H9 (cell line): ENCODE measurements at regions not wholly inside any gene's neighbourhood (a gene's known extent, or its start where the extent isn't known, plus 50 kb on each side); places are given as distances from the start of the nearest gene placed in this dataset.
"Not testable (repeated sequence)": the region's sequence is repeated elsewhere in the genome, so short reads cannot be mapped to it uniquely, and the experiment has no call there.

Experiments used
- DNase-seq: peaks from one replicate; pipeline ENCODE4 v3.0.0-alpha.2; 2017
- H2AFZ ChIP-seq: one replicate; pipeline ENCODE4 v1.6.1; 2013; ENCODE audit warnings: mild to moderate bottlenecking, low read length, control low read depth, moderate library complexity
- H2AK5ac ChIP-seq: 2 replicates; pipeline ENCODE4 v1.6.1; 2013; ENCODE audit warnings: low read length, control low read depth, mixed read lengths; ENCODE audit not compliant: insufficient read length
- H2BK120ac ChIP-seq: one replicate; pipeline ENCODE4 v1.6.1; 2013; ENCODE audit warnings: low read depth, mild to moderate bottlenecking, low read length, control low read depth, inconsistent platforms; ENCODE audit not compliant: poor library complexity, severe bottlenecking
- H2BK12ac ChIP-seq: 2 replicates; pipeline ENCODE4 v1.6.1; 2013; ENCODE audit warnings: low read length, control low read depth, mixed read lengths, low read depth; ENCODE audit not compliant: insufficient read length
- H2BK15ac ChIP-seq: 2 replicates; pipeline ENCODE4 v1.6.1; 2013; ENCODE audit warnings: low read depth, low read length, control low read depth
- H2BK20ac ChIP-seq: one replicate; pipeline ENCODE4 v1.6.1; 2013; ENCODE audit warnings: low read depth, mild to moderate bottlenecking, low read length, control low read depth, inconsistent platforms; ENCODE audit not compliant: poor library complexity, severe bottlenecking
- H2BK5ac ChIP-seq: 2 replicates; pipeline ENCODE4 v1.6.1; 2013; ENCODE audit warnings: low read length, control low read depth, mixed read lengths; ENCODE audit not compliant: insufficient read length
- H3K14ac ChIP-seq: 2 replicates; pipeline ENCODE4 v1.6.1; 2013; ENCODE audit warnings: low read length, control low read depth; ENCODE audit not compliant: insufficient read depth
- H3K18ac ChIP-seq: 2 replicates; pipeline ENCODE4 v1.6.1; 2013; ENCODE audit warnings: low read depth, mild to moderate bottlenecking, mixed read lengths, low read length, control low read depth; ENCODE audit not compliant: insufficient read length
- H3K23ac ChIP-seq: 2 replicates; pipeline ENCODE4 v1.6.1; 2013; ENCODE audit warnings: low read length, control low read depth, mixed read lengths, low read depth; ENCODE audit not compliant: insufficient read length
- H3K23me2 ChIP-seq: 2 replicates; pipeline ENCODE4 v1.6.1; 2013; ENCODE audit warnings: low read depth, mild to moderate bottlenecking, mixed read lengths, low read length, control low read depth; ENCODE audit not compliant: insufficient read length, poor library complexity, severe bottlenecking
- H3K27ac ChIP-seq: 2 replicates; pipeline ENCODE4 v1.5.1; 2013; ENCODE audit warnings: low read length, control low read depth, mixed read lengths, low read depth; ENCODE audit not compliant: insufficient read length
- H3K27me3 ChIP-seq: 2 replicates; pipeline ENCODE4 v1.6.1; 2013; ENCODE audit warnings: low read length, control low read depth, inconsistent platforms; ENCODE audit not compliant: insufficient read depth
- H3K4ac ChIP-seq: 2 replicates; pipeline ENCODE4 v1.6.1; 2013; ENCODE audit warnings: low read depth, mild to moderate bottlenecking, control low read depth, inconsistent platforms, low read length, moderate library complexity
- H3K4me1 ChIP-seq: 2 replicates; pipeline ENCODE4 v1.6.1; 2013; ENCODE audit warnings: low read length, control low read depth, inconsistent platforms; ENCODE audit not compliant: insufficient read depth
- H3K4me2 ChIP-seq: 2 replicates; pipeline ENCODE4 v1.6.1; 2013; ENCODE audit warnings: low read length, control low read depth, mixed read lengths; ENCODE audit not compliant: insufficient read length, insufficient read depth
- H3K56ac ChIP-seq: 2 replicates; pipeline ENCODE4 v1.6.1; 2013; ENCODE audit warnings: low read depth, mild to moderate bottlenecking, mixed read lengths, low read length, control low read depth; ENCODE audit not compliant: insufficient read length
- H3K79me1 ChIP-seq: 2 replicates; pipeline ENCODE4 v1.6.1; 2013; ENCODE audit warnings: low read depth, mild to moderate bottlenecking, moderate library complexity, low read length, control low read depth, inconsistent platforms; ENCODE audit not compliant: insufficient read depth, poor library complexity, severe bottlenecking
- H3K79me2 ChIP-seq: 2 replicates; pipeline ENCODE4 v1.6.1; 2013; ENCODE audit warnings: low read length, control low read depth, inconsistent platforms; ENCODE audit not compliant: insufficient read depth
- H3K9ac ChIP-seq: 2 replicates; pipeline ENCODE4 v1.6.1; 2013; ENCODE audit warnings: low read length, control low read depth, mixed read lengths; ENCODE audit not compliant: insufficient read length; ENCODE audit errors: extremely low read depth
- H3K9me3 ChIP-seq: one replicate; pipeline ENCODE4 v1.6.1; 2013; ENCODE audit warnings: low read depth, low read length, inconsistent platforms; ENCODE audit not compliant: control insufficient read depth
- H3T11ph ChIP-seq: one replicate; pipeline ENCODE4 v1.6.1; 2013; ENCODE audit warnings: mild to moderate bottlenecking, low read length, control low read depth, inconsistent platforms
- H4K20me1 ChIP-seq: one replicate; pipeline ENCODE4 v1.6.1; 2013; ENCODE audit not compliant: control insufficient read depth, insufficient read length, insufficient read depth
- H4K5ac ChIP-seq: 2 replicates; pipeline ENCODE4 v1.6.1; 2013; ENCODE audit warnings: low read depth, mild to moderate bottlenecking, mixed read lengths, low read length, control low read depth; ENCODE audit not compliant: insufficient read length
- H4K8ac ChIP-seq: replicated peaks from 2 replicates; pipeline ENCODE4 v1.6.1; 2013; ENCODE audit warnings: low read length, control low read depth, mixed read lengths, low read depth; ENCODE audit not compliant: insufficient read length
- H4K91ac ChIP-seq: 2 replicates; pipeline ENCODE4 v1.6.1; 2013; ENCODE audit warnings: low read depth, mild to moderate bottlenecking, moderate library complexity, mixed read lengths, low read length, control low read depth; ENCODE audit not compliant: insufficient read length
- H3K27ac Mint-ChIP-seq, 3 experiments: 2 replicates in 2 of 3; 3 replicates in 1 of 3; pipeline ENCODE4 v1.8.0; 2020 to 2021; ENCODE audit warnings: mixed read lengths in 3 of 3, mild to moderate bottlenecking in 1 of 3, moderate library complexity in 1 of 3
- H3K27me3 Mint-ChIP-seq: 2 replicates; pipeline ENCODE4 v1.8.0; 2021; ENCODE audit warnings: low read depth, mild to moderate bottlenecking, moderate library complexity, mixed read lengths
- H3K36me3 Mint-ChIP-seq, 3 experiments: 2 replicates in 2 of 3; 3 replicates in 1 of 3; pipeline ENCODE4 v1.8.0; 2020 to 2021; ENCODE audit warnings: low read depth in 3 of 3, mixed read lengths in 3 of 3; ENCODE audit not compliant: insufficient read depth in 1 of 3
- H3K4me1 Mint-ChIP-seq, 2 experiments: 2 replicates each; pipeline ENCODE4 v1.8.0; 2020; ENCODE audit warnings: mixed read lengths in 2 of 2
- H3K4me3 Mint-ChIP-seq, 2 experiments: 2 replicates in 1 of 2; 3 replicates in 1 of 2; pipeline ENCODE4 v1.8.0; 2020 to 2021; ENCODE audit warnings: mild to moderate bottlenecking in 2 of 2, mixed read lengths in 2 of 2, moderate library complexity in 1 of 2
- H3K9me3 Mint-ChIP-seq, 2 experiments: 2 replicates in 1 of 2; 3 replicates in 1 of 2; pipeline ENCODE4 v1.8.0; 2020; ENCODE audit warnings: mild to moderate bottlenecking in 2 of 2, mixed read lengths in 2 of 2, moderate library complexity in 1 of 2
- CTCF ChIP-seq: fragments of 200-600 bp; sonication (generic); conservative IDR thresholded peaks from 3 replicates; pipeline ENCODE4 v1.8.0; 2021; ENCODE audit warnings: antibody characterized with exemption, mild to moderate bottlenecking
- WGBS: extraction: QIAGEN DNeasy Blood & Tissue Kit; methylation state at CpG from one replicate; pipeline ENCODE4 v1.1.7; 2013; ENCODE audit warnings: missing lambda C conversion rate, low lambda C conversion rate, mixed read lengths; ENCODE audit not compliant: insufficient read length; ENCODE audit errors: extremely low coverage; 5-methylcytosine and 5-hydroxymethylcytosine counted together

- Histone ChIP-seq H3K23me2 (no peaks in the 10 kb centered on the region), H3K79me2 (no peaks in the 10 kb centered on the region), H3K27me3 (no peaks in the 10 kb centered on the region), H3K4me2 (no peak overlapping the region), H3K4me1 (no peaks in the 10 kb centered on the region), H4K8ac (no peak overlapping the region), H3K23ac (no peak overlapping the region), H2AK5ac (no peak overlapping the region), H3T11ph (no peak overlapping the region), H2BK5ac (no peak overlapping the region), H3K56ac (no peak overlapping the region), H4K20me1 (no peaks in the 10 kb centered on the region), H3K9ac (no peak overlapping the region), H3K4ac (no peak overlapping the region), H2BK15ac (no peak overlapping the region), H2AFZ (no peak overlapping the region), H2BK20ac (no peak overlapping the region), H2BK12ac (no peak overlapping the region), H4K5ac (no peak overlapping the region), H3K79me1 (no peaks in the 10 kb centered on the region), H4K91ac (no peak overlapping the region), H3K14ac (no peak overlapping the region), H3K9me3 (no peaks in the 10 kb centered on the region), H3K27ac (no peak overlapping the region), H2BK120ac (no peak overlapping the region), H3K18ac (no peak overlapping the region)
- no CpG with 5 or more reads among the region's 1 CpG for WGBS
- Mint-ChIP-seq H3K4me1 (peaks cover 0 to 2% of the 10 kb centered on the region in 2 experiments; a peak in 1 of 4 replicates), H3K27ac (peak overlapping the region in 1 of 3 experiments; percentile 50; a peak in 2 of 7 replicates), H3K27me3 (peaks cover 13% of the 10 kb centered on the region), H3K4me3 (no peak overlapping the region), H3K9me3 (no peaks in the 10 kb centered on the region; a peak in 1 of 5 replicates), H3K36me3 (0 out of 7 replicates have a peak, but pooled peaks cover 0 to 2% (median 0%) of the 10 kb centered on the region in 3 experiments)
- DNase-seq: no peak
- no peak for TF ChIP-seq CTCF
These were observed 66.9 kb upstream of the RHOBTB1 start for GRCh38 chr10:61010863-61011262.

- not testable (repeated sequence) for H2BK15ac ChIP-seq, H3K56ac ChIP-seq, H3K23me2 ChIP-seq, H3K9me3 ChIP-seq, H2BK5ac ChIP-seq, H3K4ac ChIP-seq, H4K20me1 ChIP-seq, H2AFZ ChIP-seq, H3K27ac ChIP-seq, H4K5ac ChIP-seq, H3K9me3 Mint-ChIP-seq, H3K36me3 Mint-ChIP-seq, H3K23ac ChIP-seq, H4K8ac ChIP-seq, H3K27me3 ChIP-seq, H3K18ac ChIP-seq, H2BK120ac ChIP-seq, H3K27ac Mint-ChIP-seq, H2BK12ac ChIP-seq, H3K79me2 ChIP-seq, H3T11ph ChIP-seq, H4K91ac ChIP-seq, H3K79me1 ChIP-seq, DNase-seq, H2BK20ac ChIP-seq, H3K4me1 ChIP-seq, H3K4me3 Mint-ChIP-seq, H3K9ac ChIP-seq, H3K4me2 ChIP-seq, H3K4me1 Mint-ChIP-seq, H3K14ac ChIP-seq, H2AK5ac ChIP-seq
- H3K27me3 Mint-ChIP-seq: peaks cover 79% of the 10 kb centered on the region
- no CpG with 5 or more reads among the region's 3 CpGs for WGBS
These were observed 59.1 kb upstream of the RHOBTB1 start for GRCh38 chr10:61003069-61003468.
